H1 (cell line): ENCODE measurements at regions not wholly inside any gene's neighbourhood (a gene's known extent, or its start where the extent isn't known, plus 50 kb on each side); places are given as distances from the start of the nearest gene placed in this dataset.

ENCODE experiments used
- ATF3 ChIP-seq: IDR thresholded peaks from 2 replicates; pipeline ENCODE4 v1.6.1; 2011; ENCODE audit warnings: low read depth, mild to moderate bottlenecking, low read length; ENCODE audit not compliant: insufficient read depth
- CTCF ChIP-seq, 3 experiments: IDR thresholded peaks; 1 replicate in 2 of 3; 2 replicates in 1 of 3; pipeline versions ENCODE4 v1.5.1 to v1.6.1; 2011; ENCODE audit warnings: low read length in 3 of 3, mild to moderate bottlenecking in 3 of 3, inconsistent platforms in 2 of 3, low read depth in 1 of 3, moderate library complexity in 1 of 3; ENCODE audit not compliant: insufficient read depth in 1 of 3; ENCODE audit errors: control extremely low read depth in 1 of 3
- EGR1 ChIP-seq: IDR thresholded peaks from 2 replicates; pipeline ENCODE4 v1.6.1; 2011; ENCODE audit warnings: low read depth, low read length, borderline replicate concordance
- EZH2 ChIP-seq: fragments of 200-600 bp; sonication (generic); IDR thresholded peaks from 2 replicates; pipeline ENCODE4 v1.7.1; 2012; ENCODE audit warnings: low read depth, mild to moderate bottlenecking, moderate library complexity, low read length, inconsistent platforms; ENCODE audit not compliant: severe bottlenecking
- POLR2AphosphoS5 ChIP-seq: IDR thresholded peaks from 2 replicates; pipeline ENCODE4 v1.6.1; 2011; ENCODE audit warnings: low read depth, low read length
- RNF2 ChIP-seq: fragments of 200-900, 300-1000 bp; sonication (generic); IDR thresholded peaks from 2 replicates; pipeline ENCODE4 v1.7.1; 2016; ENCODE audit warnings: borderline replicate concordance, low read depth, mild to moderate bottlenecking, antibody characterized with exemption, low read length; ENCODE audit not compliant: poor library complexity, severe bottlenecking; ENCODE audit errors: missing control alignments
- ZNF274 ChIP-seq: IDR thresholded peaks from 2 replicates; pipeline ENCODE4 v1.7.0; 2012; ENCODE audit warnings: low read length, borderline replicate concordance; ENCODE audit errors: extremely low read depth

- no peak for TF ChIP-seq ATF3
- no peak for TF ChIP-seq CTCF (IDR thresholded peaks at IDR 0.05; ENCODE audit: control extremely low read depth in 1 of 3, insufficient read depth in 1 of 3, low read depth in 1 of 3, low read length in 3 of 3)
- TF ChIP-seq EZH2: no peak
- no peak for TF ChIP-seq POLR2AphosphoS5
- TF ChIP-seq EGR1: no peak
- TF ChIP-seq RNF2: no peak
- TF ChIP-seq ZNF274: no peak
These were observed 125.8 kb upstream of the ATP2B2 start for GRCh38 chr3:10631224-10631623.
